HL-60 (cell line): ENCODE measurements at regions not wholly inside any gene's neighbourhood (a gene's known extent, or its start where the extent isn't known, plus 50 kb on each side); places are given as distances from the start of the nearest gene placed in this dataset.
"Not testable (repeated sequence)": the region's sequence is repeated elsewhere in the genome, so short reads cannot be mapped to it uniquely, and the experiment has no call there.

Source experiments
- DNase-seq, 2 experiments: peaks; one replicate each; pipeline ENCODE4 v3.0.0-alpha.2; 2010 to 2020; ENCODE audit warnings: low read depth in 1 of 2, low spot score in 1 of 2
- H3K27ac ChIP-seq: fragments of 250-450 bp; sonication (Bioruptor Pico); replicated peaks from 2 replicates; pipeline ENCODE4 v1.5.1; 2020; ENCODE audit warnings: mild to moderate bottlenecking, moderate library complexity
- H3K27me3 ChIP-seq: fragments of 250-450 bp; sonication (Bioruptor Pico); 2 replicates; pipeline ENCODE4 v1.5.1; 2021; ENCODE audit warnings: mild to moderate bottlenecking, moderate library complexity; ENCODE audit not compliant: insufficient read depth, poor library complexity, severe bottlenecking
- H3K4me3 ChIP-seq: replicated peaks from 2 replicates; pipeline ENCODE4 v1.5.1; 2011; ENCODE audit warnings: mild to moderate bottlenecking, control low read depth, low read length; ENCODE audit not compliant: insufficient read depth
- GABPA ChIP-seq: IDR thresholded peaks from 2 replicates; pipeline ENCODE4 v1.6.1; 2012; ENCODE audit warnings: low read depth
- POLR2AphosphoS5 ChIP-seq: IDR thresholded peaks from 2 replicates; pipeline ENCODE4 v1.6.1; 2012; ENCODE audit warnings: low read depth
- SPI1 ChIP-seq: IDR thresholded peaks from 2 replicates; pipeline ENCODE4 v1.6.1; 2012; ENCODE audit warnings: low read depth, mild to moderate bottlenecking, borderline replicate concordance
- TF ChIP-seq, protein P1 (sequence below): IDR thresholded peaks from one replicate; pipeline ENCODE4 v1.5.1; 2011; ENCODE audit warnings: low read length, control low read depth, inconsistent platforms; ENCODE audit not compliant: insufficient read depth
- TF ChIP-seq, protein P2 (sequence below): IDR thresholded peaks from 2 replicates; pipeline ENCODE4 v1.6.1; 2012; ENCODE audit warnings: low read depth; ENCODE audit not compliant: insufficient replicate concordance

DNA sequence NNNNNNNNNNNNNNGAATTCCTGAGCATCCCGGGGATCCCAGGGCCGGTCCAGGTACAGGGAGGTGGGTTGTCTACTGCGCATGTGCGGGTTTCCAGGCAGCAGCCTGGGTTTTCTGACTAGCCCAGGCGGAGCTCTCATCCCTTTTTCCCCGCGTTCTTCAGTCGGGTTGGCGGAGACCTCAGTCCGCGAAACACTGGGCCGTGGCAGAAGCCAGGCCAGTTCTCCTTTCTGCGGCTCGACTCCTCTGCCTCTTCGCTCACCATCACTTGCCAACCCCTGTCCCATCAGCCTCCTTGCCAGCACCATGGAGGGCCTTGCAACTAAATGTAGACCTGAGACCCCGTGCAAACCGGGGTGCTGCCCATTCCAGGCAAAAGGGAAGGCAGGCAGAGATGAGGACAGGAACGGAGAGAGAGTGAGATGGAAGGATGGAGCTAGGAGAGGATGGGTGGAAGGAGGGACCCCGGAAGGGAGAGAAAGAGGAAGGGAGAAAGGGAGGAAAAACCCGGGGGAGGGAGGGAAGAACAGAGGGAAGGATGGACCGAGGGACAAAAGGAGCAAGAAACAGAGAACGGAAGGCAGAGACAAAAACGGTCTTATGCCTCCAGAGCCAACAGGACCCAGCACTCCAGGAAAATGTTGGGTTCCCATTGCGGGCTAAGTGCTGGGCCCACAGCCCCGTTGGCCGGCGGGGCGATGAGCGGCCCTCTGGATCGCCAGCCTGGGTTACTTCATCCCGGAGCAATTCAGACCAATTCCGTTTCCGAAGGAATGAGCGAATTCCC is 445.4 kb upstream of the DEFB115 start:
- no peak overlapping the region for H3K27ac ChIP-seq
- DNase-seq: peak; percentile 23 to 61
- H3K27me3 ChIP-seq: no peaks in the 10 kb centered on the region
- H3K4me3 ChIP-seq: peak overlapping the region; percentile 20; the same call in 1 of the 2 replicates
- no peak for TF ChIP-seq GABPA
- TF ChIP-seq, protein P1, sequence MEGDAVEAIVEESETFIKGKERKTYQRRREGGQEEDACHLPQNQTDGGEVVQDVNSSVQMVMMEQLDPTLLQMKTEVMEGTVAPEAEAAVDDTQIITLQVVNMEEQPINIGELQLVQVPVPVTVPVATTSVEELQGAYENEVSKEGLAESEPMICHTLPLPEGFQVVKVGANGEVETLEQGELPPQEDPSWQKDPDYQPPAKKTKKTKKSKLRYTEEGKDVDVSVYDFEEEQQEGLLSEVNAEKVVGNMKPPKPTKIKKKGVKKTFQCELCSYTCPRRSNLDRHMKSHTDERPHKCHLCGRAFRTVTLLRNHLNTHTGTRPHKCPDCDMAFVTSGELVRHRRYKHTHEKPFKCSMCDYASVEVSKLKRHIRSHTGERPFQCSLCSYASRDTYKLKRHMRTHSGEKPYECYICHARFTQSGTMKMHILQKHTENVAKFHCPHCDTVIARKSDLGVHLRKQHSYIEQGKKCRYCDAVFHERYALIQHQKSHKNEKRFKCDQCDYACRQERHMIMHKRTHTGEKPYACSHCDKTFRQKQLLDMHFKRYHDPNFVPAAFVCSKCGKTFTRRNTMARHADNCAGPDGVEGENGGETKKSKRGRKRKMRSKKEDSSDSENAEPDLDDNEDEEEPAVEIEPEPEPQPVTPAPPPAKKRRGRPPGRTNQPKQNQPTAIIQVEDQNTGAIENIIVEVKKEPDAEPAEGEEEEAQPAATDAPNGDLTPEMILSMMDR: no peak
- TF ChIP-seq SPI1: no peak
- no peak for TF ChIP-seq POLR2AphosphoS5
- TF ChIP-seq, protein P2, sequence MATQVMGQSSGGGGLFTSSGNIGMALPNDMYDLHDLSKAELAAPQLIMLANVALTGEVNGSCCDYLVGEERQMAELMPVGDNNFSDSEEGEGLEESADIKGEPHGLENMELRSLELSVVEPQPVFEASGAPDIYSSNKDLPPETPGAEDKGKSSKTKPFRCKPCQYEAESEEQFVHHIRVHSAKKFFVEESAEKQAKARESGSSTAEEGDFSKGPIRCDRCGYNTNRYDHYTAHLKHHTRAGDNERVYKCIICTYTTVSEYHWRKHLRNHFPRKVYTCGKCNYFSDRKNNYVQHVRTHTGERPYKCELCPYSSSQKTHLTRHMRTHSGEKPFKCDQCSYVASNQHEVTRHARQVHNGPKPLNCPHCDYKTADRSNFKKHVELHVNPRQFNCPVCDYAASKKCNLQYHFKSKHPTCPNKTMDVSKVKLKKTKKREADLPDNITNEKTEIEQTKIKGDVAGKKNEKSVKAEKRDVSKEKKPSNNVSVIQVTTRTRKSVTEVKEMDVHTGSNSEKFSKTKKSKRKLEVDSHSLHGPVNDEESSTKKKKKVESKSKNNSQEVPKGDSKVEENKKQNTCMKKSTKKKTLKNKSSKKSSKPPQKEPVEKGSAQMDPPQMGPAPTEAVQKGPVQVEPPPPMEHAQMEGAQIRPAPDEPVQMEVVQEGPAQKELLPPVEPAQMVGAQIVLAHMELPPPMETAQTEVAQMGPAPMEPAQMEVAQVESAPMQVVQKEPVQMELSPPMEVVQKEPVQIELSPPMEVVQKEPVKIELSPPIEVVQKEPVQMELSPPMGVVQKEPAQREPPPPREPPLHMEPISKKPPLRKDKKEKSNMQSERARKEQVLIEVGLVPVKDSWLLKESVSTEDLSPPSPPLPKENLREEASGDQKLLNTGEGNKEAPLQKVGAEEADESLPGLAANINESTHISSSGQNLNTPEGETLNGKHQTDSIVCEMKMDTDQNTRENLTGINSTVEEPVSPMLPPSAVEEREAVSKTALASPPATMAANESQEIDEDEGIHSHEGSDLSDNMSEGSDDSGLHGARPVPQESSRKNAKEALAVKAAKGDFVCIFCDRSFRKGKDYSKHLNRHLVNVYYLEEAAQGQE: no peak

DNA sequence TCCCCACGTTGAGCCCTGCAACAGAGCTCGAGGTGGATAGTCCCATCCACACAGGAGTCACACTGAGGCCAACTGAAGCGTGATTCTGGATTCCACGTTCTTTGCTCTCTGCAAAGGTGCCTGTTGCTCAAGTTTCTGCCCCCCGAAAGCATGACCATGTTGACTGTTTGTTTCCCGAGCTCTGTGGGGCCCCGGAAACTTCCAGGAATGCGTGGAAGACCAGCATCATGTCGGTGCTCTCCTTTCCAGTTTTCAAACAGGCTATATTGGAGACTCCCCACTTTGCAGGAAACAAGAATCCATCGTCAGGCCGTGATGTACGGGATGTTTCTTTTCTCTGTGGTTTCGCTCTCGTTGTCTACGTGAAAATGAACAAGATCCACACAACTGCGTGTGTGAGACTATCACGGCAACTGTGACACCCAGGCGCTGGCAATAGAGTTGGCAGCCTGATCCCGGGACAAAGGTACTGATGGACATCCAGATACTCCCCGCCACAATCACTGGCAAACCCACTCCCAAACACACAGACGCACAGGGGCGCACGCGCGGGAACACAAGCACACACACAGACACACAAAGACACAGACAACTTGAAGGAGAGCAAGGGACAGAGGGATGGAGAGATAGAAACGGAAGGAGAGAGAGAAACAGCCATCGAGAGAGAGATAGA is 444.6 kb upstream of the DEFB115 start:
- TF ChIP-seq, protein P2: no peak
- no peak for TF ChIP-seq GABPA
- TF ChIP-seq, protein P1: no peak
- no peak for TF ChIP-seq SPI1
- TF ChIP-seq POLR2AphosphoS5: no peak
- no peak for DNase-seq

DNA sequence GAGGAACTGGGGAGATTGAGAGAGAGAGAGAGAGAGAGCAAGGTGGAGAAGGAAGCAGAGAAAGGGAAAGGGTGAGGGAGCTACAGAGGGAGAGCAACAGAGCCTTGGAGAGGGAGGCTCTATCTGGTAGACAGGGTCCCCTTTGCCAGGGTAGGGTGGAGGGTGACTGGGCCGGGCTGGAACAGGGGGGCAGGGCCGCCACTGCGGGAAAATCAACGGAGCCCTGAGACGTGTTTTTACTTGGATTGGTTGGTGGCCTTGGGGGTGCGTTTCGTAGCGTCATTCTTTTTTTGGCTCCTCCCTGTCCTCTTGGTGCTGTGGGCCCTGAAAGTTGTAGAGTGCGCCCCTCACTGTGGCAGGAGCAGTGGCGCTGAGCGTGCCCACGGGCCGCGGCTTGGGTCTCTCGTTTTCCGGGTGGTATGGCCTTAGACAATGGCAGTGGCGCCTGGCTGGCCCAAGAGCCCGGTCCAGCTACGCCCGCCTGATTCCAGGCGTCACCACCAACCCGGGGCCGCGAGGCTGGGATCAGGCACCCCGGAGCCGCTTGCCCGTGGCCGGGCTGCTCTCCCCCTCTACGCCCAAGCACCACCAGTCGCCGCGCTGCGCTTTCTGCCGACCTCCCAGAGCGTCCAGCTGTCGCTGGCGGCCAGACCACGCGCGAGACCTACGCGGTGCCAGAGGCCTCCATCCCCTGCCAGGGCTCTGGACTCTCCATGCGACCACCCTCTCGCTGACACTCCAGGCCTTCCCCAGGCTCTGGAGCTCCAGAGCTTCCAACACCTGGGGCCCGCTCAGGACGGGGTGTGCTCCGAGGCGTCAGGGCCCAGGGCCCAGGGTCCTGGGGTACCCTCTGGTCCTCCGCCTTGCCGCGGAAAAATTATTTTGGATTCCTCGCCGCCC is 443.8 kb upstream of the DEFB115 start:
- DNase-seq, H3K27me3 ChIP-seq, H3K27ac ChIP-seq, H3K4me3 ChIP-seq: not testable (repeated sequence)

More for the DNA sequence above, 444.6 kb upstream of the DEFB115 start:
- Histone ChIP-seq H3K27ac (no peak overlapping the region), H3K27me3 (no peaks in the 10 kb centered on the region), H3K4me3 (no peak overlapping the region)

DNA sequence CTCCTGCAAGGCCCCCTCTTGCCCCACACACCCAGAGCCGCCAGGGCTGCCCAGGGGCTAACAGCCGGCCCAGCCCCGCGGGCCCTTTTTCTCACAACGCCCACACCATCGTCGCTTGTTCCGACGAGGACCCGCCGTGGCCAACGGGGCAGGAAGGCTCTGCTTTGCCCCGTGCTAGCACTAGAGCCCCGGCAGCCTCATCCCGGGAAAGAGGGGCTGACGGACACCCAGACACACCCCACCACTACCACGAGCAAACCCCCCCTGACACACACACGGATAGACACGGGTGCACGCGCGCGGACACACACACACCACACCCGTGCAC is 443.2 kb upstream of the DEFB115 start:
- not testable (repeated sequence) for H3K27me3 ChIP-seq, H3K27ac ChIP-seq, H3K4me3 ChIP-seq, DNase-seq

DNA sequence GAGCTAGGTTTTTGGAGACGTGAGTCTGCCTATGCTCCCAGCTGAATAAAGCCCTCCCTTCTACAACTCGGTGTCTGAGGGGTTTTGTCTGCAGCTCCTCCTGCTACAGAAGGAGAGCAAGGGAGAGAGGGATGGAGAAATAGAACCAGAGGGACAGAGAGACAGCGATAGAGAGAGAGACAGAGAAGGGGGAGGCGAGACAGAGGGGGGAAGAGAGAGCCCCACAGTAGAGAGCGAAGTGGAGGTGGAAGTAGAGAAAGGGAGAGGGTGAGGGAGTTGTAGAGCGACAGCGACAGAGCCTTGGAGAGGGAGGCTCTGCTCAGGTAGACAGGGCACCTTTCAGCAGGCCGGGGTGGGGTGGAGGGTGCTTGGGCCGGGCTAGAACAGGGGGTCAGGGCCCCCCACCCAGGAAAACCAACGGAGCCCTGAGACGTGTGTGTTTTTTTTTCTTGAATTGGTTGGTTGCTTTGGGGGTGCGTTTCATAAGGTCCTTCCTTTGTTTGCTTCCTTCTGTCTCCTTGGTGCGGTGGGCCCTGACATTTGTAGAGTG is 442.4 kb upstream of the DEFB115 start:
- not testable (repeated sequence) for H3K4me3 ChIP-seq, H3K27me3 ChIP-seq, DNase-seq, H3K27ac ChIP-seq
